Skeletal muscle cell (primary cell): ENCODE measurements at regions not wholly inside any gene's neighbourhood (a gene's known extent, or its start where the extent isn't known, plus 50 kb on each side); places are given as distances from the start of the nearest gene placed in this dataset.
"Not testable (repeated sequence)": the region's sequence is repeated elsewhere in the genome, so short reads cannot be mapped to it uniquely, and the experiment has no call there.

Source experiments
- DNase-seq: peaks from one replicate; pipeline ENCODE4 v3.0.0-alpha.2; 2010; ENCODE audit warnings: low read depth
- H3K4me3 ChIP-seq: 2 replicates; pipeline ENCODE4 v1.5.1; 2011; ENCODE audit warnings: low read depth, mild to moderate bottlenecking, control low read depth, low read length, moderate library complexity

DNA sequence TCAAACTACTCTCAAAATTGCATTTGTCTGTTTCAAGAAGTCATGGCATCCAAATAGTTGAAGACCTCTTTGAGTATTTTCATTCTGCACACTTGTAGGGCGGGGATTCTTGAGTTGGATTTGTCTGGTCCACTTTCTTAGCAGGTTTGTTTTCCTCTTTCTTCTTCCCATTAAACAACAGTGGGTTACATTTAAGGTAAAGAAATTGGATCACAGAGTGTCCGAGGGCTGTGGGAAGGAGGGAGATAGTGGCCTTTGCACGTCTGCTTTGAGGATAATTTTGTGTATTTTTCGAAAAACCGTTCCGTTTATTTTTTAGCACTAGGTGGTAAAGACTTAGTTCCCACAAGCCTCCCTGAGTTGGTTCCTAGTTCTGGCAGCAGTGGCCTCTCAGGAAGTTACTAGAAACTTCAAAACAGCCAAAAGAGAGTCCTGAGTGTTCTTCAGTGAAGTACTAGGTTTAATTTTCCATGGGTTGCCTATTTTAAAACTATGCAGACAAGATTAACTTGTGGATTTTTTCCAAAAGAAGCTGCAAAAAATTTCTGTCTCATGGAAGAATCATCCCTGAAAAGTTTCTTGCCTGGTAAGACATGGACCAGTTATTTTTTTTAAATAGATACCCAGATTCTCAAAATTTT is 107.9 kb downstream of the CDC42EP3 start:
- DNase-seq = no peak
- H3K4me3 ChIP-seq = no peak overlapping the region

DNA sequence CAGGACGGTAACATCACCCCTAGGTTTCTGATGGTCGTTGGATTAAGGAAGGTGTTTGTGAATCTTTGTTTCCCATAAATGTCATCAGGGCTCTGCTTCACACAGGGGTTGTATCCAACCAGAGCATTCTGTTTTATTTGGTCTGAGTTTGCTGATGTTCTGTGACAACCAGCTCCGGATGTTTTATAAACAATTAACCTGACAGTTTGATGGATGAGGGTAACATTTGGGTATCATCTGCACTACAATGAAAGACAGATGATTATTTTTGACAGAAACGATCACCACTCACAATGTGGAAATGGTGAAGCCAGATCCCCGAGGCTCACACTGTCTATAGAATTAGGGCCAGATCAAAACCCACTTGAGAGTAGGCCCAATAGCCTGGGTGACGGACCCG is 107.1 kb downstream of the CDC42EP3 start:
- H3K4me3 ChIP-seq = no peak overlapping the region
- no peak for DNase-seq

DNA sequence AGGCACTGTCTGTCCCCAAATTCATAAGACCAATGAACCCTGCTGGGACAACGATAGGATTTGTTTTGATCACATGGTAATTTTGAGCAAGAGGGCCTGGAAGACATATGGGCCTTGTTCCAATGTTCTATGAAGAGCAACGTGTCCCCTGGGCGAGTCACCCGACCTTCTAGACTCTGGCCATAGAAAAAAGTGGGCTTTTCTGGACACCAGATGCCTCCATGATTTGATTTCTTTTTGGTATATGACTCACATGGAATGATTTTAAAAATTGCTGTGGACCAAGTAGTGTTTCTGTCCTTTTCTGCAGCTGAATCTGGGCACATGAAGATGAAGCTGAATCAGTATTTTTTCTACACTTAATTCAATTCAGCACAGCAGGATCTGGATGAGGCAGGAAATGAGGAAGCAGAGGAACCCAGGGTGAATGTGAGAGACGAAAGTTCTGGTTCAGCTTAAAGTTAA is 104.9 kb downstream of the CDC42EP3 start:
- DNase-seq = peak; percentile 76
- H3K4me3 ChIP-seq = no peak overlapping the region

DNA sequence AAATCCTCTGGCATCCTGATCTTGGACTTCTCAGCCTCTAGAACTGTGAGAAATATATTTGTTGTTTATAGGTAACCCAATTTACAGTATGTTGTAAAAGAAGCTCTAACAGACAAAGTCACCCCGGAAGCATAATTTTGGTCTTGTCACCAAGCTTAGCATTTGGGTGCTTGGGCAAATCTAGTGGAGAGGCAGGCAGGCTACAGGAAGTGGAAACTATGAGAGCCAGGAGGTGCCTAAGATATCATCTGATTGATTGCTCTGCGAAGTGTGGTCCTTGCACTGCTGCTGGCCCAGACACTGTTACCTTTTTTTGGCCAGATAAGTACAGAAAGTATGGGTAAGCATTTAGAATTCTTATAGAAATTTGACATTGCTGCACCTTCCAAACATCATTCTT is 102.9 kb downstream of the CDC42EP3 start:
- no peak overlapping the region for H3K4me3 ChIP-seq
- no peak for DNase-seq

DNA sequence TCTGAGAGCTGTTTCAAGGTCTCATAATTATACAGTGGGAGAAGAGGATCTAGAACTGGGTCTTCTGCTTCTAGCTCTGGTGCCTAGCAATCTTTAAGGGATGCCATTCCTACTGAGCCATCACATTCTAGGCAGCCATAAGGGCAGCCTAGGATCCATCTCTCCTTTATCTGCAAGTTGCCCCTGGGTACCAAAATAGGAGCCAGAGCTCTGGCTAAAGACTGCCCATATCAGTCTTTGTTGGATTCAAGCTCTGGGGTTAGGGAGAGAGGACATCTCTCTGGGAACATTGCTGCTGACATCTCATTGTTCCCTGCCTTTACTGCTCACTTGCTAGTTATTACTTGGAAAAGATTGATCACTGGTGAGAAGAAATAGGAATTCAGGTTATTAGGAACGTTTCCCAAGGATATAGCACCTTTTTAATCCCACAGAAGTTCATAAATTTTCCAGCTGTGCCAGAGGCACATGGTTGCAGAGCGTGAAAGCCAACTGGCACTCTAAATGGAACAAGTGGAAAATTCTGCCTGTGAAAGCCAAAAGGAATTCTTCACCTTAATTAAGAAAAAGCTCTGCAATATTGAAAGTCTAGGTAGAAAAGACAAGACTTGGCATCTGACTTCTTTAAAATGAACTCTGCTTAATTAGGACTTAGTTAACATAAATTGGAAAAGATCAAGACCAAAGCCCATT is 102.2 kb downstream of the CDC42EP3 start:
- no peak for DNase-seq
- H3K4me3 ChIP-seq = no peak overlapping the region

DNA sequence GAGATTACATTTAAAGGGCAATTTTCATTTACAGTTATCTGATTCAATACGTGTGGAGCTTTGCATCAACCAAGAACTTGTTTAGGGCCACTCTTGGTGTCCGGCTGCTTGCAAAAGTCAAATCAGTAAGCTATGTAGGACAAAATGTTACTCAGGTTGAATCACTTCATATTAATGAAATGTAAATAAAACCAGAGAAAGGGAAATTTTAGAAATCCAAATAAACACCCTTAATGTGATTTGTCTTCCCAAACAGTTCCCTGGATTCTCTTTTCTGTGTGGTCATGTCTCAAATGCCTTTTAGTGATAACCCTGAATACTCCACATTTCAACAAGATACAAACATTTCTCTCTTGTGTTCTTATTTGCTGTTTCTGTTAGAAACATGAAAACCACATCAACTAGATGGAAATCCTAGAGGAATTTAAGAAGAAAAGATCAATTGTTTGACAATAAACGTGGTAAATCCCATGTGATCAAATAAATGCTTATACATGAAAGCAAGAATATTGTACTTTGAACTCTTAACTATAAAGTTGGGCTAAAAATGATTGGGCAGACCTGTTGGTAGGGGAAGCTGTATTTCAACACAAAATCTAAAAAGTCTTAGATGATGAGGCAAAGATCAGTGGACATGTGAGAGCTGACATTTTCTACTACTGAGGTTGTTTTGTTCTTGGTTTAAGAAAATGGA is 101.3 kb downstream of the CDC42EP3 start:
- no peak overlapping the region for H3K4me3 ChIP-seq
- DNase-seq = no peak

DNA sequence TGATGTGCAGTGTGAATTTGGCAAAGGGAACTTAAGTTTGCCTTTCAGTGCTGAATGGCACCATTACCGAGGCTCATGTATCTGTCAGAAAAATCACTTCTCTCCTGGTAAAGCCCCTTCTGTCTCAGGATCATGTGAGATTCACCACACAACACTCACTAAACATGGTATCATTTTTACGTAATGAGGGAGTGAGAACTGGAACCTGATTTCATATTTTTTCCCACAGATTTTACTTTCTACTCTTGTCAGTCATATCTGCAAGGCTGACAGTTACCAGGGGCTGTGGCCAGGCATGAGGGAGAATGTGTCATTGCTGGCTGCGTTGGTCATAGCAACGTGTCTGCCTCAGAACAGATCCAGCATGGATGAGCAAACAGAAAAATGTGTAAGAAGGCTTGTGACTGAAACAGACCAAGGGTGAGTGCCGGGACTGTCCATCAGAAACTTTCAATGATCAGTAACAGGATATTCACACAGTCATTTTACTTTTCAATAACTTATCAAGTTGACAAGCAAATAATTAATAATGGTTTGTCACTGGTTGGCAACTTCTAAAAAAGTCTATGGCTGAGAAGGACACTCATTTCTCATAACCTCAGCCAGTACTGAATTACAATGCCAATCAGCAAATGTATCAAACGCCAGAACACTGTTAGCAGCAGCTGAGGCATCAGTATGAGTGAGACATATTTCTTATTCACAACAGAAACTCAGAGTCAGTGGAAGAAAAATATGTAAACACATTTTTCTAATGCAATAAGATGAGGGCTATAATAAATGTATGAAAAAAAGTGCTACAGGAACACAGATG is 100.5 kb downstream of the CDC42EP3 start:
- DNase-seq = peak; percentile 79
- no peak overlapping the region for H3K4me3 ChIP-seq

DNA sequence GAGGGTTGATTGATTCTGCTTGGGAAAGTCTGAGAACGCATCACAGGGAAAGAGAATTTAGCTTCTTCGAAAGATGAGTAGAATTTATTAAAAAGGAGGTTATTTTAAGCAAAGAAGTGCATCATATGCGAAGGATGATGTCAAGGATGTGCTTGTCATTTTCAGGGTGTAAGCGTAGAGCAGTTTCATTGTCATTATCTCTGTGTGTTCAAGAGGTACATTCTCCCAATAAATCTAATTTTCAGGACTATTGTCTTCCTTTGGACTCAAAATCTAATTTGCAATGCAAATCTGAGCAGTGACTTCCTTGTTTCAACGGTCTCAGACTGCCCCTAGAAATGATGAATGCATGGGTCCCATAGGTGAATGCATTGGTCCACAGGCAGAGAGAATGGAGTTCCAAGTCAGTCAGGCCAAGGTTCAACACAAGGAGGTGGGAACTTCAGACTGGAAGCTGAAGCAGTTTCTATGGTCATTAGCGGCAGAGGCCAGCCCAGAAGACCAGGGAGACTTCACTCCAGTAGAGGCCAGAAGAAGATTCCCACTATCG is 99.8 kb downstream of the CDC42EP3 start:
- DNase-seq = no peak
- no peak overlapping the region for H3K4me3 ChIP-seq

DNA sequence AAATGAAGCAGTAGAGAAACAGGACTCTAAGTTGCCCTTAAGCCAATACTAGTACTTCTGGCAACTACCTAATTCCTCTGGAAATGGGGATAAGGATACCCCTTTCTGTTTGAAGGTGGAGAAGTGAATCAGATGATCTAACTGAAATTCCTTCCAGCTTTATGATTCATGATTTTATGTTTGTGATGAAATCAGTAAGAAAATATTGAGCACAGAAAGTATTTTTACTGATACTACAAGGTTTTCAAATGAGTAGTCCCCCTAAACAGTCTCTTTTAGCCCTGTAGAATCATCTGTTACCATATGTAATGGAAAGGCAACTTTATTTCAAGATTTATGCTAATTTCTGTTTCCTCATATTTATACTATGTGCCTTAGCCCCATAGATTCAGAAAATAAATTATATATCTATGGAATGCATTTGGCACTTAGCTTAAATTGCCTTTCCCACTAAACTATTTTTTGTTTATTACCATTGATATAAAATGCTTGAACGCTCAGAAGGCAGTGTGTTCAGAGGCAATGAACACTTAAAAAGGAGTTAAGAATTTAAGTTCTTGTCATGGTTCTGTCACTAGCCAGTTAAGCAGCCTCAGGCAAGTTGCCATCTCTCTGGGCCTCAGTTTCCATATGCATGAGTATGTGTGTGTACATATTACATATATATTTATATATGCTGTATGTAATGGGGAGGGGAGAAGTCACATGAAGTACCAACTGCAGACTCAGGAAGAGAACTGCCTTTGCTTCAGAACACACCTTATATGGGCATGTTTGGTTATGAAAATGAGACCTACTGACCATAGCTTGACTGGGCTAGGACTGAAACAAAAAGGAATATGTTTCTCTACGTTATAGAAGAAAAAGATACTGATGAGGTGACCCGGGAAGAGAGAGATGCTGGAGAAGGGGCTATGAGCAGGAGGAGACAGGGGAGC is 97.7 kb downstream of the CDC42EP3 start:
- no peak for DNase-seq
- H3K4me3 ChIP-seq = no peak overlapping the region

DNA sequence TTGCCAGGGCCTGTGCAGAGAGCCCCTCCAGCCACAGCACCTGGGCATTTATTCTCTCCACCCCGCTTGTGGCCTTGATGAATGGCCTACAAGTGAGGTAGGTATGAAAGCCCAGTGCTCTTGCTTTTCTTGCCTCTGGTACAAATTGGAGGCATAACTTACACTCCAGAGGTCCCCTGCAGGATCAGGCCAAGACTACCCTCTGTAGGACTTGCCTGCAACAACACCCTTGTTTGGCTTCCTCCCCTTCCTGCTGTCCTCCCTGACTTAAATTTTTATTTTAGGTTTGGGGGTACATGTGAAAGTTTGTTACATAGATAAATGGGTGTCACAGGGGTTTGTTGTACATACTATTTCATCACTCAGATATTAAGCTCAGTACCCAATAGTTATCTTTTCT is 95.7 kb downstream of the CDC42EP3 start:
- H3K4me3 ChIP-seq = no peak overlapping the region
- no peak for DNase-seq

DNA sequence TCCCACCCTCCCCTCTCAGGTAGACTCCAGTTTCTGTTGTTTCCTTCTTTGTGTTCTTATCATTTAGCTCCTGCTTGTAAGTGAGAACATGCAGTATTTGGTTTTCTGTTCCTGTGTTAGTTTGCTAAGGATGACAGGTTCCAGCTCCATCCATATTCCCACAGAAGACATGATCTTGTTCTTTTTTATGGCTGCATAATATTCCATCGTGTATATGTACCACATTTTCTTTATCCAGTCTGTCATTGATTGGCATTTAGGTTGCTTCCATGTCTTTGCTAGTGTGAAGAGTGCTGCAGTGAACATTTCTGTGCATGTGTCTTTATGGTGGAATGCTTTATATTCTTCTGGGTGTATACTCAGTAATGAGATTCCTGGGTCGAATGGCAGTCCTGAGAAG is 95.2 kb downstream of the CDC42EP3 start:
- DNase-seq = not testable (repeated sequence)

DNA sequence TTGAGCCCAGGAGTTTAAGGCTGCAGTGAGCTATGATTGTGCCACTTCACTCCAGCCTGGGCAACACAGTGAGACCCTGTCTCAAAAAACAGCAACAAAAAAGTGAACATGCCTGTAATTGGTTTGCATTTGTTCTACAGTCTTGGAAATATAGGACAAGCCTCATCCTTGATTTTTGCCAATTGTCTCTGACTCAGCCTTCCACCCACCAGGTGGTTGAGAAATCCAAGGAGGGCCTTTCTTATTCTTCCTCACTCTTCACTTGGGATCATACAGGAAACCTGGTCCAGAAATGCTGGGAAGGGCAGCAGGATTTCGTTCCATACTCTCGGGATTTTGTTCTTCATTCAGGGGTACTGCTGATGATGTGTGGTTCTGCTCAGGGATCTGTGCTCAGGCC is 94.6 kb downstream of the CDC42EP3 start:
- no peak overlapping the region for H3K4me3 ChIP-seq
- no peak for DNase-seq

More for the DNA sequence above, 95.2 kb downstream of the CDC42EP3 start:
- not testable (repeated sequence) for H3K4me3 ChIP-seq

DNA sequence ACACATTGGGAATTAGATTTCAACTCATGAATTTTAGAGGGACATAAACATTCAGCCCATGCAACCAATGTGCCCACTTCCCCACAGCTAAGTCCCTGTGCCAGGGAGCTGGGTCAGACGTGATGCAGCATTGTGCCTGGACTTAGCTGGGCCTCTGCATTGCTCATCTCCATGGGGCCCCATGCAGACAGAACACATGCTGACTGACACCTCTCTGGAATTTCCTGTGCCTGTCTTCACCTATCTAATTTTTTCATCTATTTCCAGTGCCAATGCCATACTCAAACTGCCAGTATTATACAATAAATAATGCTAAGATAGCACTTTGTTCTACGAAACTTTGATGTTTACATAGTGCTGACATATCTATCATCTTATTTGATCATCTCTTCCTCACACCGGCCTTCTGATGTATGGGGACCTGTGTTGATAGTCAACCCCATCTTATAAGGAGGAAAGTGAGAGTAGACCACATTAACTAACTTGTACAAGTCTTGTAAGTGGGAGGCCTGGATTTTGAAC is 92.2 kb downstream of the CDC42EP3 start:
- no peak overlapping the region for H3K4me3 ChIP-seq
- no peak for DNase-seq

DNA sequence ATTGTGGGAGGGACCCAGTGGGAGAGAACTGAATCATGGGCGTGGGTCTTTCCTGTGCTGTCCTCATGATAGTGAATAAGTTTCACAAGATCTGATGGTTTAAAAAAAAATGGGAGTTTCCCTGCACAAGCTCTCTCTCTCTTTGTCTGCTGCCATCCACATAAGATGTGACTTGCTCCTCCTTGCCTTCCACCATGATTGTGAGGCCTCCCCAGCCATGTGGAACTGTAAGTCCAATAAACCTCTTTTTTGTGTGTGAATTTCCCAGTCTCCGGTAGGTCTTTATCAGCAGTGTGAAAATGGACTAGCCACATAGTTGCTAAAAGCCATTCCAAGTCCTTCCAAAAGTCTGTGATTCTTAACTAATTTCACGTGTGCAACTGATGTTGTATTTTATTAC is 91.5 kb downstream of the CDC42EP3 start:
- not testable (repeated sequence) for H3K4me3 ChIP-seq, DNase-seq

DNA sequence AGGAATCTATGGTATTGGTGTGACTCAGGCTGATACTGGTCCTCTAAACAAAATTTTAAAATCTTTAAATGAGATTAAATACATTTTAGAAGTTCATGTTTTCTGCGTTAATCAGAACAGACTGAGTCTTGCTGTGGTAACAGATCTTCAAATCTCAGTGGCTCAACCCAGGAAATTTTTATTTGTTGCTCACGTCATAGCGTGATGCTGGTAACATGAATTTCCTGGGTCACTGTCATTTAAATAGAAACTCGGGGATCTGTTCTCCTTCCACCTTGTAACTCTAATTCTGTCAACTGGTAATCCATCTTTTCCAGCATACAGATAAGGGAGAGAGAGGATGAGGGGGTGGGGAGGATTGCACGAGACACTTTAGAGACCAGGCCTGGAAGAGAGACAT is 90.0 kb downstream of the CDC42EP3 start:
- no peak for DNase-seq
- no peak overlapping the region for H3K4me3 ChIP-seq

DNA sequence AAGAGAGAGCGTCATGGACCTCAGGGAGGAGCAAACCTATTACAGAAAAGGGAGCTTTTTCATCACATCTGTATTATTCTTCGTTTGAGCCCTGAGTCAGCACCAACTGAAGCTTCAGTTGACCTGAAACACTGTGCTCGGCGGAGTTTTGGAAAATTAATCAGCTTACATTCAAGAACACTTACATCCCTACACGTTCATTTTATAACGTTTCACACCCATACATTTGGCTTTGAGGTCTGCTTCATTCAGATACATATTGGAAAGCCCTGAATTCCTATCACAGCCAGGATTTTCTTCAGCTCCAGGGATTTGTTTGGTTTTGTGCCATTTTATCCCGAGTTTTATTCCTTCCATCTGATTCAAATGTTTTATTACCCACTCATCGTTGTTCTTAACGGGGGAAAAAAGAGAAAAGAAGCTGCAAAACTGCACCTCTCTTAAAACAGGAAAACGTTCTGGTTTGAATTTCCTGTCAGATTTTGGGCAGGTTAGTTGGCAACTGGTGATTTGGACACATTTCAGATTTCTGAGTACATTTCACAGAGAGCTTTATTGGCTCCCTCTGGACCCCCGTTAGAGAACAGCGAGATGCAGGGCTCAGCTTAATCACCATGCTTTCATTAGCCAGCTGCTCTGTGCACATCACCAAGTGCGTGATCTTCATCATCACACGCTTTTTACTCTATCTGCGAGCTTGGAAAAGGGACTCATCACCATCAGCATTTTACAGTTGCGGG is 88.8 kb downstream of the CDC42EP3 start:
- peak overlapping the region; percentile 17 for H3K4me3 ChIP-seq

DNA sequence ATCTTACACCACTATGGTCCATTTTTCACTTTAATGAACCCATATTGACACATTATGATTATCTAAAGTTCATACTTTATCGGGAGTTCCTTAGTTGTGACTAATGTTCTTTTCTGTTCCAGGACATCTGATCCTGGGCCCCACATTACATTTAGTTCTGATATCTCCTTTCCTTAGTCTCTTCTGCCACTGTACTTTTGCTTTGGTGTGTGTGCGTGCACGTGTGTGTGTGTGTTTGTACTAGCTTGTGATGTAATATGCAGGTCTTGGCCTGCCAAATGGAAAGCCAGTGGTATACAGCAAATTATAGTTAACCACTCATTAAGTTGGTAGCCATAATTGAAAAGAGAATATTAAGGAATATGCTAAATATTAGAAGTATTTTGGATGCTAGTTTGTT is 88.0 kb downstream of the CDC42EP3 start:
- no peak overlapping the region for H3K4me3 ChIP-seq
- no peak for DNase-seq

More for the DNA sequence above, 88.8 kb downstream of the CDC42EP3 start:
- DNase-seq = no peak

DNA sequence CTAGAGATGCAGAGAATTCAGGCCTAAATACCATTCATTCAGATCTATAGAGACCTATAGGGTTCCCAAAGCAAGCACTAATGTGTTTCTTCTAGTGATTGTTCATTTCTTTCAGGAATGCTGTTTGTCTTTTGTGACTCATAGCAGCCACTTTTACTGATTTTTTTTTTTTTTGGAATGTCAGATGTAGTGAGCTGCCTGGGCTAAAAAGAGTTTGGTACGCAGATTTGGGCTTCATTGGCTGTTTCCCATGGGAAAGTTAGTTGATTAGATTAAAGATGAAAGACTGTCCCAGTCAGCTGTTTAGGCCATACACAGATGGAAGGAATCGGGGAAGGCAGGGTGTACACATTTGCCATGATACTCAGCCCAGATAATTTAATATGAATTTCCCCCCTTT is 87.6 kb downstream of the CDC42EP3 start:
- DNase-seq = no peak
- H3K4me3 ChIP-seq = no peak overlapping the region
